Neural cell (in vitro differentiated cells): ENCODE measurements at regions not wholly inside any gene's neighbourhood (a gene's known extent, or its start where the extent isn't known, plus 50 kb on each side); places are given as distances from the start of the nearest gene placed in this dataset.

ENCODE experiments used
- H2AFZ ChIP-seq: fragments of 200-600, 300-800 bp; sonication (generic), shearing (Covaris generic); 2 replicates; pipeline ENCODE4 v1.6.0; 2014; ENCODE audit warnings: low read depth, mild to moderate bottlenecking, antibody characterized with exemption, low read length, moderate library complexity
- H3F3A ChIP-seq: fragments of 200-600 bp; shearing (Covaris generic); 2 replicates; pipeline ENCODE4 v1.6.1; 2016; ENCODE audit warnings: mild to moderate bottlenecking, moderate library complexity, mixed read lengths, antibody characterized with exemption, low read length; ENCODE audit not compliant: insufficient read depth, poor library complexity, severe bottlenecking
- H3K27ac ChIP-seq: fragments of 200-600, 300-800 bp; sonication (generic), shearing (Covaris generic); 2 replicates; pipeline ENCODE4 v1.5.1; 2014; ENCODE audit warnings: mild to moderate bottlenecking, low read length, moderate library complexity
- H3K27me3 ChIP-seq: fragments of 300-800, 200-600 bp; sonication (generic), shearing (Covaris generic); 2 replicates; pipeline ENCODE4 v1.6.0; 2014; ENCODE audit warnings: mild to moderate bottlenecking, low read depth, low read length, moderate library complexity; ENCODE audit not compliant: insufficient read depth
- H3K36me3 ChIP-seq: fragments of 300-800, 200-600 bp; sonication (generic), shearing (Covaris generic); 2 replicates; pipeline ENCODE4 v1.5.1; 2014; ENCODE audit warnings: mild to moderate bottlenecking, antibody characterized with exemption, low read length, moderate library complexity; ENCODE audit not compliant: insufficient read depth
- H3K4me2 ChIP-seq: fragments of 300-800, 200-600 bp; sonication (generic), shearing (Covaris generic); 2 replicates; pipeline ENCODE4 v1.6.0; 2014; ENCODE audit warnings: mild to moderate bottlenecking, low read length
- H3K4me3 ChIP-seq: fragments of 300-800, 200-600 bp; sonication (generic), shearing (Covaris generic); 2 replicates; pipeline ENCODE4 v1.5.1; 2014; ENCODE audit warnings: mild to moderate bottlenecking, low read length, moderate library complexity
- H3K79me2 ChIP-seq: fragments of 200-600 bp; shearing (Covaris generic); replicated peaks from 2 replicates; pipeline ENCODE4 v1.6.0; 2014; ENCODE audit warnings: mild to moderate bottlenecking, low read length, moderate library complexity; ENCODE audit not compliant: insufficient read depth
- H3K9ac ChIP-seq: fragments of 300-800, 200-600 bp; sonication (generic), shearing (Covaris generic); 2 replicates; pipeline ENCODE4 v1.6.1; 2016; ENCODE audit warnings: mild to moderate bottlenecking, low read length, mixed read lengths
- H3K9me2 ChIP-seq: fragments of 200-600 bp; shearing (Covaris generic); 2 replicates; pipeline ENCODE4 v1.6.1; 2016; ENCODE audit warnings: mild to moderate bottlenecking, low read length, mixed read lengths; ENCODE audit not compliant: insufficient read depth
- H3K9me3 ChIP-seq: fragments of 200-600, 300-800 bp; sonication (generic), shearing (Covaris generic); 2 replicates; pipeline ENCODE4 v1.6.1; 2016; ENCODE audit warnings: mild to moderate bottlenecking, mixed run types, low read length, moderate library complexity, mixed read lengths
- H4K20me1 ChIP-seq: fragments of 200-600 bp; shearing (Covaris generic); 2 replicates; pipeline ENCODE4 v1.6.1; 2016; ENCODE audit warnings: mild to moderate bottlenecking, mixed run types; ENCODE audit not compliant: insufficient read depth
- CTCF ChIP-seq: fragments of 450-650 bp; IDR thresholded peaks from 2 replicates; pipeline ENCODE4 v1.5.1; 2014; ENCODE audit warnings: antibody characterized with exemption, mild to moderate bottlenecking, moderate library complexity; ENCODE audit not compliant: poor library complexity, severe bottlenecking
- EP300 ChIP-seq: fragments of 450-650 bp; conservative IDR thresholded peaks from 2 replicates; pipeline ENCODE4 v1.6.1; 2014; ENCODE audit warnings: antibody characterized with exemption, mild to moderate bottlenecking, moderate library complexity; ENCODE audit not compliant: poor library complexity, severe bottlenecking
- EZH2 ChIP-seq: fragments of 200-600, 300-800 bp; shearing (Covaris generic), sonication (generic); IDR thresholded peaks from 2 replicates; pipeline ENCODE4 v1.6.1; 2014; ENCODE audit warnings: antibody characterized with exemption, low read length, borderline replicate concordance, mild to moderate bottlenecking; ENCODE audit not compliant: insufficient read depth, poor library complexity, severe bottlenecking
- MXI1 ChIP-seq: fragments of 450-650 bp; conservative IDR thresholded peaks from 2 replicates; pipeline ENCODE4 v1.6.1; 2014; ENCODE audit warnings: antibody characterized with exemption, mild to moderate bottlenecking; ENCODE audit not compliant: poor library complexity, severe bottlenecking
- POLR2AphosphoS5 ChIP-seq: IDR thresholded peaks from 2 replicates; pipeline ENCODE4 v1.6.1; 2012
- RAD21 ChIP-seq: fragments of 450-650 bp; conservative IDR thresholded peaks from 2 replicates; pipeline ENCODE4 v1.6.1; 2014; ENCODE audit warnings: antibody characterized with exemption, mild to moderate bottlenecking, moderate library complexity
- REST ChIP-seq: IDR thresholded peaks from 2 replicates; pipeline ENCODE4 v1.6.1; 2012; ENCODE audit warnings: borderline replicate concordance
- SMC3 ChIP-seq: fragments of 450-650 bp; conservative IDR thresholded peaks from 2 replicates; pipeline ENCODE4 v1.6.1; 2014; ENCODE audit warnings: antibody characterized with exemption, mild to moderate bottlenecking, moderate library complexity; ENCODE audit not compliant: poor library complexity
- TAF1 ChIP-seq: IDR thresholded peaks from 2 replicates; pipeline ENCODE4 v1.6.1; 2012; ENCODE audit warnings: low read depth

- Histone ChIP-seq H3K9me2 (no peaks in the 10 kb centered on the region), H2AFZ (no peak overlapping the region), H3K79me2 (no peaks in the 10 kb centered on the region), H3K4me3 (no peak overlapping the region), H3K9me3 (no peaks in the 10 kb centered on the region), H3K36me3 (no peaks in the 10 kb centered on the region), H3K9ac (no peak overlapping the region), H3K4me2 (no peak overlapping the region), H3K27ac (no peak overlapping the region), H3K27me3 (no peaks in the 10 kb centered on the region), H3F3A (no peaks in the 10 kb centered on the region), H4K20me1 (no peaks in the 10 kb centered on the region)
- TF ChIP-seq MXI1 (no peak), POLR2AphosphoS5 (no peak), EZH2 (no peak), EP300 (no peak), CTCF (no peak), RAD21 (no peak), SMC3 (no peak), REST (no peak), TAF1 (no peak)
These were observed 654.5 kb downstream of the OLFM4 start for GRCh38 chr13:53683146-53683545.

- H3K4me2 ChIP-seq: no peak overlapping the region
- no peaks in the 10 kb centered on the region for H3K79me2 ChIP-seq
- no peaks in the 10 kb centered on the region for H3K9me3 ChIP-seq
- no peaks in the 10 kb centered on the region for H3K36me3 ChIP-seq
- TF ChIP-seq RAD21 (no peak), POLR2AphosphoS5 (no peak)
- H3K9ac ChIP-seq: no peak overlapping the region
- H4K20me1 ChIP-seq: no peaks in the 10 kb centered on the region
- no peaks in the 10 kb centered on the region for H3K27me3 ChIP-seq
- H2AFZ ChIP-seq: no peak overlapping the region
- no peaks in the 10 kb centered on the region for H3F3A ChIP-seq
- H3K27ac ChIP-seq: no peak overlapping the region
- no peak overlapping the region for H3K4me3 ChIP-seq
- H3K9me2 ChIP-seq: no peaks in the 10 kb centered on the region
These were observed 655.0 kb downstream of the OLFM4 start for GRCh38 chr13:53683608-53684007.

GRCh38 chr13:53691417-53691816 lies 662.8 kb downstream of the OLFM4 start:
- H3K27ac ChIP-seq: no peak overlapping the region
- TF ChIP-seq EP300 (no peak), REST (no peak), RAD21 (no peak), EZH2 (no peak), TAF1 (no peak), CTCF (no peak), SMC3 (no peak), MXI1 (no peak), POLR2AphosphoS5 (no peak)
- no peaks in the 10 kb centered on the region for H3K27me3 ChIP-seq
- H3K9ac ChIP-seq: no peak overlapping the region
- H3K4me3 ChIP-seq: no peak overlapping the region
- H3F3A ChIP-seq: no peaks in the 10 kb centered on the region
- H3K9me2 ChIP-seq: no peaks in the 10 kb centered on the region
- H4K20me1 ChIP-seq: no peaks in the 10 kb centered on the region
- no peaks in the 10 kb centered on the region for H3K9me3 ChIP-seq
- H3K4me2 ChIP-seq: no peak overlapping the region
- no peaks in the 10 kb centered on the region for H3K79me2 ChIP-seq
- H2AFZ ChIP-seq: no peak overlapping the region
- no peaks in the 10 kb centered on the region for H3K36me3 ChIP-seq
